NCI-H524 (cell line): ENCODE measurements at regions not wholly inside any gene's neighbourhood (a gene's known extent, or its start where the extent isn't known, plus 50 kb on each side); places are given as distances from the start of the nearest gene placed in this dataset.
"Not testable (repeated sequence)": the region's sequence is repeated elsewhere in the genome, so short reads cannot be mapped to it uniquely, and the experiment has no call there.

Source experiments
- DNase-seq, 2 experiments: peaks; one replicate each; lab custom pipeline; 2025; lab: John Stamatoyannopoulos, UW

GRCh38 chr4:170190265-170190664 is 100.5 kb upstream of the AADAT start:
- no peak for DNase-seq

DNA sequence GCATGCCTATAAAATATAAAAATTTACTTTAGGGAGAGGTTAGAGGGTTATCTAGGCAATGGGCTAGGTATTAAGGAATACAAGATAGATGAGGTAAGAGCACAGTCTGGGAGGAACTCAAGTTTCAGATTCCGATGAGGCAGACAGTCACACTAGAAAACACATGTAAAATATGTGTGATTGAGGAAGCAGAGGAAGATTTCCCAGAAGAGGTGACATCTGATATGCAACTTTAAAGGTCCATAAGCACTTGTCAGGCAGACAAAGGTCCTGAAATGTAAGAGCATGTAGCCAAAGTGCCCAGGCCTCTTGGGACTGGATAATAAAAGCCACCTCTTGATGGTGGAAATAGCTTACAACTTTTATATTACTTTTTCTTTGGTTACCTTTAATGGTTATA is 81.1 kb upstream of the AADAT start:
- DNase-seq: peak in 1 of 2 experiments; percentile 9

DNA sequence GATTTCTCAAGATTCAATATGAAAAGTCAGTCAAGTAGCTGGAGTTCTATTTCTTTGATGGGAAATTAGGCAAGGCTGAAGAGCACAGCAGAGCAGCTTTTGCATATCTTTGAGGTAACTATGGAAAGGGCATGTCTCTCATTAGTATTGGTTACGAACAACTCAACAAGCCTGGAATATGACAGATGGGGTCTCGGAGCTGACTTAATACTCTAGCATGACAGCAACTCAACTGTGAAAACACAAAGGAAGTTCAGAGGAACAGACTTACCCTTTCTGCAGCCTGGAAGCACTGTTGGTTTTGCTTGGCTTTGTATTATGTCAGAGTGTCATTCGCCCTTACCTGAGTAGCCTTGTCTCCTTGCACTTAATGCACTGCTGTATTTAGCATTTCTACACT is 79.9 kb upstream of the AADAT start:
- DNase-seq: peak; percentile 15 to 80

GRCh38 chr4:170167678-170168077 is 77.9 kb upstream of the AADAT start:
- no peak for DNase-seq

- DNase-seq: not testable (repeated sequence)
These were observed 76.4 kb upstream of the AADAT start for GRCh38 chr4:170166193-170166592.

DNA sequence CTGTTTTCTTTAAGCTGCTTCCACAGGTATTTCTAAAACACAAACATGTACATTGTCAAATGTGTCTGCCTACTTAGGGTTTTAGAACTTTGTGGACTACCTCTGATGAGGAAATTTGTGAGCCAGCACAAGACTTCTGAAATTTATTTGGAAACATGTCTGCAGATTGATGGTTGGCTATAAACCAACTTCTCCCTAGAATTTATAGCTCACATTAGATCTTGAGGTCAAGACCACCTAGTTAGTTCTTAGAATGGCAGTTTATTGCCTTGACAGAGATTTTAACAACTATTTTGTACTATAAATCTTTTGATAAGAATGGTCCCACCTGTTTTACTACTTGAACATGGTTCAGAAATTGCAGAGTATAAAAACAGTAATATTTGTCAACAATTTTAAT is 72.7 kb upstream of the AADAT start:
- no peak for DNase-seq

- no peak for DNase-seq
These were observed 67.9 kb upstream of the AADAT start for GRCh38 chr4:170157670-170158069.

DNA sequence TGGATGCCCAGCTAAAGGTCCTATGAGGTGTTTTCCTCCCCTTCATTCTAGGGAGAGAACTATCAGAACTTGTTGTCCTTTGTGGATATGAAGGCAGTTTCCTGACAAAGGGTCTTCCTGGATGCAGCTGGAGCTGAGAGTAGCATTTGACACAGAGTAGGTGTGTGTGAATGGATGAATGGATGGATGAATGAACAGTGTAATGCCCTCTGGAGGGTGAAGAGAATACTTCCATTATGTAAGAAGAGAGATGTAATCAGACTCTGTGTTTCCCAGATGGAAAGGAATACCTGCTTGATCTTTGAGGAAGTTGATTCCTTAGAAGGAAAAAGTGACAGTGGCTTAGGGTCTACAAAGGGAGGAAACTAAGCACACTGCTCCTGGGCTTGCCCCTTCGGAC is 55.4 kb upstream of the AADAT start:
- DNase-seq: no peak

GRCh38 chr4:170139764-170140163 is 50.0 kb upstream of the AADAT start:
- DNase-seq: no peak
